ENCODE measurements at regions not wholly inside any gene's neighbourhood (a gene's known extent, or its start where the extent isn't known, plus 50 kb on each side); places are given as distances from the start of the nearest gene placed in this dataset.

DNA sequence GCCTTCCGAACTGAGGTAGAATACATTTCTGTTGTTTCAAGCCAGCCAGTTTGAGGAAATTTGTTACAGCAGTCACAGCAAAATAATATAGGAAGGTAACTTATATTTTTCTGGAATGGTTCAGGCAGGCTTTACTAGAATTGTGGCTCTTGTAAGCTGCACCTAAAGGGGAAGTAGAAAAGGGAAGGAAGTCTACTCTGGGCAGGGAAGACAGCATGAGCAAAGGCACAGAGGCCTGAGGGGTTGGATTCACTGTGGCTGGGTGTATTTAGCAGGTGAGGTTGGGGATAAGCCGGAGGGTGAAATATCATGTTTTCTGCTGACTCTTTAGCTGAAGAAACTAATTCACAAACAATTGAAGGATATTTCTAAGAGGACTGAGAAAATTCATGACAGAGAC, 183.5 kb downstream of the GAS1 start:
- ATAC-seq: no peak
- no peak for TF ChIP-seq BACH2 (CRISPR knock-in tag; IDR thresholded peaks at IDR 0.05; ENCODE audit: borderline replicate concordance)
- TF ChIP-seq ZFP3 (CRISPR knock-in tag; IDR thresholded peaks at IDR 0.05): no peak
- TF ChIP-seq, protein P1, sequence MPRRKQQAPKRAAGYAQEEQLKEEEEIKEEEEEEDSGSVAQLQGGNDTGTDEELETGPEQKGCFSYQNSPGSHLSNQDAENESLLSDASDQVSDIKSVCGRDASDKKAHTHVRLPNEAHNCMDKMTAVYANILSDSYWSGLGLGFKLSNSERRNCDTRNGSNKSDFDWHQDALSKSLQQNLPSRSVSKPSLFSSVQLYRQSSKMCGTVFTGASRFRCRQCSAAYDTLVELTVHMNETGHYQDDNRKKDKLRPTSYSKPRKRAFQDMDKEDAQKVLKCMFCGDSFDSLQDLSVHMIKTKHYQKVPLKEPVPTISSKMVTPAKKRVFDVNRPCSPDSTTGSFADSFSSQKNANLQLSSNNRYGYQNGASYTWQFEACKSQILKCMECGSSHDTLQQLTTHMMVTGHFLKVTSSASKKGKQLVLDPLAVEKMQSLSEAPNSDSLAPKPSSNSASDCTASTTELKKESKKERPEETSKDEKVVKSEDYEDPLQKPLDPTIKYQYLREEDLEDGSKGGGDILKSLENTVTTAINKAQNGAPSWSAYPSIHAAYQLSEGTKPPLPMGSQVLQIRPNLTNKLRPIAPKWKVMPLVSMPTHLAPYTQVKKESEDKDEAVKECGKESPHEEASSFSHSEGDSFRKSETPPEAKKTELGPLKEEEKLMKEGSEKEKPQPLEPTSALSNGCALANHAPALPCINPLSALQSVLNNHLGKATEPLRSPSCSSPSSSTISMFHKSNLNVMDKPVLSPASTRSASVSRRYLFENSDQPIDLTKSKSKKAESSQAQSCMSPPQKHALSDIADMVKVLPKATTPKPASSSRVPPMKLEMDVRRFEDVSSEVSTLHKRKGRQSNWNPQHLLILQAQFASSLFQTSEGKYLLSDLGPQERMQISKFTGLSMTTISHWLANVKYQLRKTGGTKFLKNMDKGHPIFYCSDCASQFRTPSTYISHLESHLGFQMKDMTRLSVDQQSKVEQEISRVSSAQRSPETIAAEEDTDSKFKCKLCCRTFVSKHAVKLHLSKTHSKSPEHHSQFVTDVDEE (CRISPR knock-in tag; IDR thresholded peaks at IDR 0.05): no peak
- TF ChIP-seq, protein P2, sequence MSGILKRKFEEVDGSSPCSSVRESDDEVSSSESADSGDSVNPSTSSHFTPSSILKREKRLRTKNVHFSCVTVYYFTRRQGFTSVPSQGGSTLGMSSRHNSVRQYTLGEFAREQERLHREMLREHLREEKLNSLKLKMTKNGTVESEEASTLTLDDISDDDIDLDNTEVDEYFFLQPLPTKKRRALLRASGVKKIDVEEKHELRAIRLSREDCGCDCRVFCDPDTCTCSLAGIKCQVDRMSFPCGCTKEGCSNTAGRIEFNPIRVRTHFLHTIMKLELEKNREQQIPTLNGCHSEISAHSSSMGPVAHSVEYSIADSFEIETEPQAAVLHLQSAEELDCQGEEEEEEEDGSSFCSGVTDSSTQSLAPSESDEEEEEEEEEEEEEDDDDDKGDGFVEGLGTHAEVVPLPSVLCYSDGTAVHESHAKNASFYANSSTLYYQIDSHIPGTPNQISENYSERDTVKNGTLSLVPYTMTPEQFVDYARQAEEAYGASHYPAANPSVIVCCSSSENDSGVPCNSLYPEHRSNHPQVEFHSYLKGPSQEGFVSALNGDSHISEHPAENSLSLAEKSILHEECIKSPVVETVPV (CRISPR knock-in tag; IDR thresholded peaks at IDR 0.05): no peak
- TF ChIP-seq, protein P3, sequence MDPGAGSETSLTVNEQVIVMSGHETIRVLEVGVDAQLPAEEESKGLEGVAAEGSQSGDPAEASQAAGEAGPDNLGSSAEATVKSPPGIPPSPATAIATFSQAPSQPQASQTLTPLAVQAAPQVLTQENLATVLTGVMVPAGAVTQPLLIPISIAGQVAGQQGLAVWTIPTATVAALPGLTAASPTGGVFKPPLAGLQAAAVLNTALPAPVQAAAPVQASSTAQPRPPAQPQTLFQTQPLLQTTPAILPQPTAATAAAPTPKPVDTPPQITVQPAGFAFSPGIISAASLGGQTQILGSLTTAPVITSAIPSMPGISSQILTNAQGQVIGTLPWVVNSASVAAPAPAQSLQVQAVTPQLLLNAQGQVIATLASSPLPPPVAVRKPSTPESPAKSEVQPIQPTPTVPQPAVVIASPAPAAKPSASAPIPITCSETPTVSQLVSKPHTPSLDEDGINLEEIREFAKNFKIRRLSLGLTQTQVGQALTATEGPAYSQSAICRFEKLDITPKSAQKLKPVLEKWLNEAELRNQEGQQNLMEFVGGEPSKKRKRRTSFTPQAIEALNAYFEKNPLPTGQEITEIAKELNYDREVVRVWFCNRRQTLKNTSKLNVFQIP (CRISPR knock-in tag; IDR thresholded peaks at IDR 0.05; ENCODE audit: borderline replicate concordance, low read depth): no peak
- TF ChIP-seq ZNF565 (CRISPR knock-in tag; conservative IDR thresholded peaks at IDR 0.05; ENCODE audit: low read depth): no peak
- no peak for TF ChIP-seq ZNF70 (CRISPR knock-in tag; IDR thresholded peaks at IDR 0.05)
- no peak for TF ChIP-seq ISL1 (CRISPR knock-in tag; IDR thresholded peaks at IDR 0.05)
- no peak for TF ChIP-seq CSDC2 (CRISPR knock-in tag; IDR thresholded peaks at IDR 0.05)
- no peak for TF ChIP-seq OSR1 (CRISPR knock-in tag; IDR thresholded peaks at IDR 0.05)

DNA sequence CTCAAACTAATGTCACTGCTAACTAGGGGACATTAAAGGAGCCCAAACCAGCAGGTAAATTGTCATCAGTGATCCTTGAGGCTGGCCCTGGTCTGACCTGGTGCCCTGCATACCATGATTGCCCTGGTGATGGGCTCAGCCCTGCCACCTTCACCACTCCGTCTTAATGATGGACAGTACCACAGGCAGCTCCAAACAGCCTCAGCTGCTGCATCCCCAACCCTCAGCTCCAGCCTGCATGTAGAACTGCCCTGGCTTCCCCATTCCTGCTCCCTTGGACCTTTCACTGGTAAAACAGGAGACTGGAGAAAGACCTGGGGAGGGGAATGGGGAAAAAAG, 190.0 kb downstream of the GAS1 start:
- no peak for ATAC-seq
- TF ChIP-seq TCF4 (CRISPR knock-in tag; IDR thresholded peaks at IDR 0.05; ENCODE audit: borderline replicate concordance) (no peak), SNAI2 (CRISPR knock-in tag; IDR thresholded peaks at IDR 0.05) (no peak), ARNTL (CRISPR knock-in tag; IDR thresholded peaks at IDR 0.05; ENCODE audit: borderline replicate concordance, low read depth) (no peak), OSR1 (CRISPR knock-in tag; IDR thresholded peaks at IDR 0.05) (no peak), ZNF565 (CRISPR knock-in tag; conservative IDR thresholded peaks at IDR 0.05; ENCODE audit: low read depth) (no peak), RARB (CRISPR knock-in tag; IDR thresholded peaks at IDR 0.05) (no peak), ZC3H10 (CRISPR knock-in tag; IDR thresholded peaks at IDR 0.05) (no peak), CSDC2 (CRISPR knock-in tag; IDR thresholded peaks at IDR 0.05) (no peak), GLIS3 (CRISPR knock-in tag; IDR thresholded peaks at IDR 0.05) (no peak), ZNF8 (CRISPR knock-in tag; IDR thresholded peaks at IDR 0.05) (no peak)
- TF ChIP-seq, protein P4, sequence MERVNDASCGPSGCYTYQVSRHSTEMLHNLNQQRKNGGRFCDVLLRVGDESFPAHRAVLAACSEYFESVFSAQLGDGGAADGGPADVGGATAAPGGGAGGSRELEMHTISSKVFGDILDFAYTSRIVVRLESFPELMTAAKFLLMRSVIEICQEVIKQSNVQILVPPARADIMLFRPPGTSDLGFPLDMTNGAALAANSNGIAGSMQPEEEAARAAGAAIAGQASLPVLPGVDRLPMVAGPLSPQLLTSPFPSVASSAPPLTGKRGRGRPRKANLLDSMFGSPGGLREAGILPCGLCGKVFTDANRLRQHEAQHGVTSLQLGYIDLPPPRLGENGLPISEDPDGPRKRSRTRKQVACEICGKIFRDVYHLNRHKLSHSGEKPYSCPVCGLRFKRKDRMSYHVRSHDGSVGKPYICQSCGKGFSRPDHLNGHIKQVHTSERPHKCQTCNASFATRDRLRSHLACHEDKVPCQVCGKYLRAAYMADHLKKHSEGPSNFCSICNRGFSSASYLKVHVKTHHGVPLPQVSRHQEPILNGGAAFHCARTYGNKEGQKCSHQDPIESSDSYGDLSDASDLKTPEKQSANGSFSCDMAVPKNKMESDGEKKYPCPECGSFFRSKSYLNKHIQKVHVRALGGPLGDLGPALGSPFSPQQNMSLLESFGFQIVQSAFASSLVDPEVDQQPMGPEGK (CRISPR knock-in tag; IDR thresholded peaks at IDR 0.05; ENCODE audit: borderline replicate concordance): no peak
- TF ChIP-seq, protein P3 (CRISPR knock-in tag; IDR thresholded peaks at IDR 0.05; ENCODE audit: borderline replicate concordance, low read depth): no peak
- TF ChIP-seq, protein P5, sequence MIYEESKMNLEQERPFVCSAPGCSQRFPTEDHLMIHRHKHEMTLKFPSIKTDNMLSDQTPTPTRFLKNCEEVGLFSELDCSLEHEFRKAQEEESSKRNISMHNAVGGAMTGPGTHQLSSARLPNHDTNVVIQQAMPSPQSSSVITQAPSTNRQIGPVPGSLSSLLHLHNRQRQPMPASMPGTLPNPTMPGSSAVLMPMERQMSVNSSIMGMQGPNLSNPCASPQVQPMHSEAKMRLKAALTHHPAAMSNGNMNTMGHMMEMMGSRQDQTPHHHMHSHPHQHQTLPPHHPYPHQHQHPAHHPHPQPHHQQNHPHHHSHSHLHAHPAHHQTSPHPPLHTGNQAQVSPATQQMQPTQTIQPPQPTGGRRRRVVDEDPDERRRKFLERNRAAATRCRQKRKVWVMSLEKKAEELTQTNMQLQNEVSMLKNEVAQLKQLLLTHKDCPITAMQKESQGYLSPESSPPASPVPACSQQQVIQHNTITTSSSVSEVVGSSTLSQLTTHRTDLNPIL (CRISPR knock-in tag; IDR thresholded peaks at IDR 0.05; ENCODE audit: low read depth): no peak
- TF ChIP-seq, protein P1 (CRISPR knock-in tag; IDR thresholded peaks at IDR 0.05): no peak
